HG02943 (cell line): ENCODE measurements at regions not wholly inside any gene's neighbourhood (a gene's known extent, or its start where the extent isn't known, plus 50 kb on each side); places are given as distances from the start of the nearest gene placed in this dataset.
"Not testable (repeated sequence)": the region's sequence is repeated elsewhere in the genome, so short reads cannot be mapped to it uniquely, and the experiment has no call there.

Source experiments
- ATAC-seq: cut with Tn5 transposase; IDR thresholded peaks from one replicate; pipeline ENCODE4 v1.9.1; 2021; ENCODE audit warnings: mild to moderate bottlenecking, low read depth, moderate library complexity; ENCODE audit not compliant: unreplicated experiment

DNA sequence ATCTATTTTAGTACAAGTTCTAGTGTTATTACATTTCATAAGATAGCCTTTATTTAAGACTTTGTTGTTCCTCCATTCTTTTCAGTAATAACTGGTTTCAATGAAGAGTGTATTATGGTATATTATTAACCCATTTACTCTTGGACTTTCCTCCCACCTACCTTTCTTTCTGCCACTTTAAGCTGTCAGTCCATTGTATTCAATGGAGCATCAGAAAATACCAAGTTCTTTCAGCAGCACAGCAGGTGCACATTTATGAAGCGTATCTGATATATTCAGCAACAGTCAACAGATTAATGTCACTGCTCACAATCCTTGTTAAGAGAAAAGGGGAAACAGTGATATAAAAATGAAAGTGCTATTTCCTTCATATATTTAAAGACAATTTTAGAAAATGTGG is 660.9 kb downstream of the C12orf50 start:
- no peak for ATAC-seq

- ATAC-seq: no peak
These were observed 663.8 kb downstream of the C12orf50 start for GRCh38 chr12:87365423-87365822.

- ATAC-seq: no peak
These were observed 665.6 kb downstream of the C12orf50 start for GRCh38 chr12:87363497-87364084.

DNA sequence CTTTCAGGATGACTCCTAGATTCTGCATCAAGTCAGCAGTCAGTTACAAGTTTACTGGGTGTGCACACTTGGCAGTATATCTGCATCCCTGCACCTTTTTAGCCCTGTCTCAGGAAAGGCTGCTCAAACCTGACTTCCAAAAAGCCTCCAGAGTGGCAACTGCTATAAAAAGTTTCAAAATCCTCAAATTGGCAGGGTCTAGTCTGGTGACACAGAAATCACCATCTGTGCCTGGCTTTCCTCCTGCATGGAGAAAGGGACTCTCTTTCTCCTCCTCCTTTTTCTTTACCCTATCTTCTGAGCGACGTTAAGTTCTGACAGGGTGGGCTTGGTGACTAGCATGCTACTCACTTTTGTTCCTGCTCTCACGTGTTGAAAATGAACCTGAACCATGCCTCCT is 679.5 kb downstream of the C12orf50 start:
- no peak for ATAC-seq

GRCh38 chr12:87348071-87348470 is 681.1 kb downstream of the C12orf50 start:
- no peak for ATAC-seq

- ATAC-seq: no peak
These were observed 684.5 kb downstream of the C12orf50 start for GRCh38 chr12:87344699-87345098.

GRCh38 chr12:87338681-87339080 is 690.5 kb downstream of the C12orf50 start:
- ATAC-seq: no peak

GRCh38 chr12:87336814-87337336 is 692.3 kb downstream of the C12orf50 start:
- ATAC-seq: no peak

GRCh38 chr12:87332987-87333726 is 696.0 kb downstream of the C12orf50 start:
- no peak for ATAC-seq

- not testable (repeated sequence) for ATAC-seq
These were observed 699.1 kb downstream of the C12orf50 start for GRCh38 chr12:87330071-87330555.

- ATAC-seq: no peak
These were observed 699.9 kb downstream of the C12orf50 start for GRCh38 chr12:87329076-87329863.

DNA sequence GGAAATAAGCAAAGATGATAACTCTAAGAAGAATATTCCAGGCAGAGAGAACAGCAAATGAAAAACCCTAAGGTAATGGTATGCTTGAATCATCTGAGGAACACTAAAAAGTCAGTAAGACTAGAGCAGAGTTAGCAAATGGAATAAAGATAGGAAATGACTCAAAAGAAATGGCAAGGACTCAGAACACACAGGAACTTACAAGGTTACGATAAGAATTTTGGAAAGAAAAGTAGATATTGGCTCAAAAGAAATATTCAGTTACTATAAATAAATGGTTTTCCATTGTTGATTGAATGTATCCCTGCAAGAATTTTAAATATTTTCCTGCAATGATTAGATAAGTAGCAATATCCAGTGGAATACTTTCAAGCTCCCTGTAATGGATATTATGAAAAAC is 705.8 kb downstream of the C12orf50 start:
- ATAC-seq: no peak

GRCh38 chr12:87320724-87321123 is 708.5 kb downstream of the C12orf50 start:
- no peak for ATAC-seq

DNA sequence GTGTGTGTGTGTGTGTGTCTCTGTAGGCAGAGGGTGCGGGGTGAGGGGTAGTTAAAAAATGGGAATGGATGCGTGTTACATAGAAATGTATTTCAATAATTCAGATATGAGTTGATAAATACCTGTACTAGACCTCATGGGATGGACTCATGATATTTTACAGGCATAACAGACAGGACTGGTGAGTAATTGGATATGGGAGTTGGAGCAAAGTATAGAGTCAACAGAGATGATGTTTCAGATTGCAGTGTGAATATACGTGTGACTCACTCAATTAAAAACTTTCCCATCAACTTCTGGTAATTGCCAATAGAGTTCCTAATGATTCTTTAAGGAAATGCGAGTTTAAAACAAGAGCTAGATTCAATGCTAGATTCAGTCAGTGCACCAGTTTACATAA is 711.9 kb downstream of the C12orf50 start:
- ATAC-seq: no peak

- ATAC-seq: peak; percentile 69
These were observed 718.0 kb downstream of the C12orf50 start for GRCh38 chr12:87311206-87311605.

DNA sequence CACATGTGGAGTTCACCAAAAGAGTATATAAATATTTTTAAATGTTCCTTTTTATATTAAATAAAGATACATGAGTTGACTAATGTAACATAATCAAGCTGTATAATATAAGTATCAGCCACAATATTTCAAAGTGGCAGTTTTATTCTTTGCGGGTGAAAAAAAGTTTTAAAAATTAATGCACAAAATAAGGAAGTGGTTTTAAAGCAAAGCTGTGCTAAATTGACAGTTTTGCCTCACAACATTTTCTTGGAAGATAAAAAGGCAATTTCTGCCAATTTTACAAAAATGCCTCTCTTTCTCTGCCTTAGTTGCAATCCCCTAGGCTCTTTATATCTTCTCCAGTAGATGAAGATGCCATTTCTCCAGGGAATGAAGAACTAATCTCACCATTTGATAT is 719.1 kb downstream of the C12orf50 start:
- no peak for ATAC-seq

DNA sequence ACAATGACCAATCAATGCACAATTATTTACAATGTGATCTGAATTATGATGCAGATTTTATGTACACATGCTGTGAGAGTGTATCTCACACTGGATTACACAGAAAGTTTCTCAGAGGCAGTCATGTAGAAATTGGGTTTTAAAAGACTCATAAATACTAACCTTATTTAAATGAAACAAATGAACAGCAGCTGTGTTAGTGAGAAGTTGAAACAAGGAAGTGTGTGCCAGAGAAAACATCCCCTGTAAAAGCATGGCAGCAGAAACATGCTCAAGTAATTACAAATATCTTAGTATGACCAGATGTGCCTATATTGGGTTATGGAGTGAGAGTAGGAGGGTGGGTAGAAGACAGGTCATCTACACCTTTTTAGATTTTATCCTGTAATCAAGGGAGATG is 723.7 kb downstream of the C12orf50 start:
- ATAC-seq: no peak

- ATAC-seq: no peak
These were observed 724.8 kb downstream of the C12orf50 start for GRCh38 chr12:87304406-87304805.

- ATAC-seq: no peak
These were observed 725.7 kb downstream of the C12orf50 start for GRCh38 chr12:87303396-87304012.

GRCh38 chr12:87302126-87302745 is 727.0 kb downstream of the C12orf50 start:
- no peak for ATAC-seq
